ENCODE measurements at regions not wholly inside any gene's neighbourhood (a gene's known extent, or its start where the extent isn't known, plus 50 kb on each side); places are given as distances from the start of the nearest gene placed in this dataset.

- Histone ChIP-seq H3K79me1 (ENCODE audit: low read depth in 1 of 2, low read length in 2 of 2) (no peaks in the 10 kb centered on the region), H3K9me1 (ENCODE audit: insufficient read depth, low read length) (no peaks in the 10 kb centered on the region), H2AK9ac (replicated peaks; ENCODE audit: low read depth, low read length, poor library complexity) (no peak overlapping the region), H2BK120ac (ENCODE audit: low read depth, low read length) (no peak overlapping the region), H3K36me3 (ENCODE audit: control insufficient read depth, insufficient read depth, low read length) (no peaks in the 10 kb centered on the region), H2AFZ (replicated peaks; ENCODE audit: low read length, poor library complexity) (no peak overlapping the region), H2BK5ac (ENCODE audit: low read depth, low read length, poor library complexity, severe bottlenecking) (no peak overlapping the region), H2AK5ac (ENCODE audit: low read depth, low read length) (no peak overlapping the region), H3K27ac (ENCODE audit: insufficient read depth, low read length) (no peak overlapping the region), H3K4me3 (ENCODE audit: insufficient read depth, low read depth, low read length) (no peak overlapping the region), H3K9ac (ENCODE audit: low read depth, low read length) (no peak overlapping the region), H4K8ac (ENCODE audit: low read depth in 2 of 2, low read length in 2 of 2) (no peak overlapping the region), H2BK20ac (ENCODE audit: low read depth, low read length) (no peak overlapping the region), H3K4ac (ENCODE audit: low read depth, low read length) (no peak overlapping the region), H2BK15ac (ENCODE audit: low read depth, low read length) (no peak overlapping the region), H3K4me1 (ENCODE audit: control insufficient read depth, insufficient read depth, low read length) (no peaks in the 10 kb centered on the region), H4K91ac (ENCODE audit: insufficient read depth, low read depth, low read length) (no peak overlapping the region), H4K5ac (ENCODE audit: low read depth, low read length) (no peak overlapping the region), H3K23ac (ENCODE audit: low read depth, low read length) (no peak overlapping the region), H4K20me1 (ENCODE audit: insufficient read depth, low read length) (no peaks in the 10 kb centered on the region), H3K14ac (replicated peaks; ENCODE audit: low read depth, low read length) (no peak overlapping the region), H3K4me2 (ENCODE audit: low read depth, low read length) (no peak overlapping the region), H3K18ac (ENCODE audit: low read depth, low read length) (no peak overlapping the region), H3K9me3 (ENCODE audit: control insufficient read depth, insufficient read depth, low read length) (no peaks in the 10 kb centered on the region), H3K56ac (ENCODE audit: extremely low read depth, insufficient read depth, low read length) (no peak overlapping the region), H3K27me3 (ENCODE audit: control insufficient read depth, insufficient read depth, low read length) (no peaks in the 10 kb centered on the region)
- intact Hi-C loops (cut with micrococcal nuclease): loop anchor here (1.0 kb wide), 1 partner anchor 550 kb away; no protein-coding TSS in a partner anchor
- no TSS peak for BruUV-seq (replicated peaks)
- ChIA-PET POLR2A (ENCODE audit: unreplicated experiment) (no interaction called here), CTCF (interaction anchor here (0.6 to 1.5 kb wide), 5 partner anchors 10 to 557 kb away, joined by 3 to 4 read pairs (median 3); no protein-coding TSS in a partner anchor)
- DNase-seq (no peak), ATAC-seq (ENCODE audit: low read depth) (no peak)
- no CpG with 5 or more reads among the region's 2 CpGs for WGBS, 2 experiments (ENCODE audit: extremely low coverage in 2 of 2, insufficient read length in 1 of 2)
- in situ Hi-C loops (cut with MboI; ENCODE audit: low sequenced_read_pairs): no loop called here
- dilution Hi-C loops (cut with HindIII; ENCODE audit: low sequenced_read_pairs, unreplicated experiment): no loop called here
- TF ChIP-seq RFX5 (IDR thresholded peaks at IDR 0.05; ENCODE audit: low read depth, low read length) (no peak), NFE2L2 (IDR thresholded peaks at IDR 0.05; ENCODE audit: low read depth, low read length) (no peak), FOS (IDR thresholded peaks at IDR 0.05; ENCODE audit: low read depth, low read length) (no peak), CEBPB (IDR thresholded peaks at IDR 0.05; ENCODE audit: low read depth, low read length) (no peak), RAD21 (IDR thresholded peaks at IDR 0.05; ENCODE audit: low read length) (peak; percentile 41), SMC3 (IDR thresholded peaks at IDR 0.05; ENCODE audit: low read depth, low read length) (peak; percentile 40; the same call in 1 of the 2 replicates), BHLHE40 (IDR thresholded peaks at IDR 0.05; ENCODE audit: low read depth, low read length) (no peak), POLR2A (IDR thresholded peaks at IDR 0.05; ENCODE audit: low read depth, low read length) (no peak), MAZ (IDR thresholded peaks at IDR 0.05; ENCODE audit: borderline replicate concordance, low read depth, low read length) (no peak), RCOR1 (IDR thresholded peaks at IDR 0.05; ENCODE audit: insufficient replicate concordance, low read length) (no peak), MAFK (IDR thresholded peaks at IDR 0.05; ENCODE audit: low read depth, low read length) (no peak), MXI1 (IDR thresholded peaks at IDR 0.05; ENCODE audit: borderline replicate concordance, low read depth, low read length) (no peak), CHD1 (IDR thresholded peaks at IDR 0.05; ENCODE audit: low read depth, low read length) (no peak), CTCF (conservative IDR thresholded peaks at IDR 0.05; ENCODE audit: low read depth, low read length) (peak; percentile 50)
- TF ChIP-seq, protein P1, sequence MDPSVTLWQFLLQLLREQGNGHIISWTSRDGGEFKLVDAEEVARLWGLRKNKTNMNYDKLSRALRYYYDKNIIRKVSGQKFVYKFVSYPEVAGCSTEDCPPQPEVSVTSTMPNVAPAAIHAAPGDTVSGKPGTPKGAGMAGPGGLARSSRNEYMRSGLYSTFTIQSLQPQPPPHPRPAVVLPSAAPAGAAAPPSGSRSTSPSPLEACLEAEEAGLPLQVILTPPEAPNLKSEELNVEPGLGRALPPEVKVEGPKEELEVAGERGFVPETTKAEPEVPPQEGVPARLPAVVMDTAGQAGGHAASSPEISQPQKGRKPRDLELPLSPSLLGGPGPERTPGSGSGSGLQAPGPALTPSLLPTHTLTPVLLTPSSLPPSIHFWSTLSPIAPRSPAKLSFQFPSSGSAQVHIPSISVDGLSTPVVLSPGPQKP (IDR thresholded peaks at IDR 0.05; ENCODE audit: borderline replicate concordance, low read depth, low read length): no peak
- TF ChIP-seq, protein P2, sequence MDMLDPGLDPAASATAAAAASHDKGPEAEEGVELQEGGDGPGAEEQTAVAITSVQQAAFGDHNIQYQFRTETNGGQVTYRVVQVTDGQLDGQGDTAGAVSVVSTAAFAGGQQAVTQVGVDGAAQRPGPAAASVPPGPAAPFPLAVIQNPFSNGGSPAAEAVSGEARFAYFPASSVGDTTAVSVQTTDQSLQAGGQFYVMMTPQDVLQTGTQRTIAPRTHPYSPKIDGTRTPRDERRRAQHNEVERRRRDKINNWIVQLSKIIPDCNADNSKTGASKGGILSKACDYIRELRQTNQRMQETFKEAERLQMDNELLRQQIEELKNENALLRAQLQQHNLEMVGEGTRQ (IDR thresholded peaks at IDR 0.05; ENCODE audit: low read depth, low read length): no peak
Observed at GRCh38 chr2:186903216-186903615, 54.2 kb upstream of the ZSWIM2 start.
